Stimulated activated effector memory CD8-positive, alpha-beta T cell treated with anti-CD3 and anti-CD28 coated beads, Interleukin-12 subunit alpha, Interleukin-12 subunit beta, amount 100 ng/mL, for 72 hours (primary cell): ENCODE measurements at regions not wholly inside any gene's neighbourhood (a gene's known extent, or its start where the extent isn't known, plus 50 kb on each side); places are given as distances from the start of the nearest gene placed in this dataset.

Experiments used
- ATAC-seq: fragments of 150-1000 bp; cut with Tn5 transposase; 2 replicates; pipeline ENCODE4 v1.10.0; 2021
- DNase-seq, 2 donors: peaks; one replicate each; pipeline ENCODE4 v3.0.0; 2021 to 2022; ENCODE audit warnings: low spot score in 2 of 2
- H3K27ac Mint-ChIP-seq: one replicate; pipeline ENCODE4 v1.8.0; 2022; ENCODE audit warnings: mild to moderate bottlenecking, mixed read lengths
- H3K36me3 Mint-ChIP-seq: one replicate; pipeline ENCODE4 v1.8.0; 2022; ENCODE audit warnings: mild to moderate bottlenecking, mixed read lengths
- H3K4me1 Mint-ChIP-seq: one replicate; pipeline ENCODE4 v1.8.0; 2022; ENCODE audit warnings: mixed read lengths
- H3K4me3 Mint-ChIP-seq: one replicate; pipeline ENCODE4 v1.8.0; 2022; ENCODE audit warnings: mild to moderate bottlenecking, mixed read lengths
- H3K9me3 Mint-ChIP-seq: one replicate; pipeline ENCODE4 v1.8.0; 2022; ENCODE audit warnings: mixed read lengths

DNA sequence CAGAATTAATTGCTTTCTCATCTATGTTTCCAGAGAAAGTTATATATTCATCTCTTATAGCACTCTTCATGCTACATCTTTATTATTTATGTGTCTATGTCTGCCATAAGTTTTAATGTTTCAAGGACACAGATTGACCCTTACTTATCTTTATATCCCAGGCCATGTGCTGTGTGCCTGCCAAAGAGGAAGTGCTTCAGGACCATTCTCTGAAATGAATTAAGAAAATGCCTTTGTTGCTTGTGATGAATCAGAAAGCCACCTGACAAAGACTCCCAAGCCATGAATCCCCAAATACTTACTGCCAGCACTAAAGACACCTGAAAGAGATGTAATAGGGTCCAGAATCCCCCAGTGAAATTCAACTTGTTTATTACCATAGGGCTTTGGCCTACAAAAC, 342.1 kb upstream of the C1orf87 start:
- Mint-ChIP-seq H3K4me1 (no peaks in the 10 kb centered on the region), H3K36me3 (no peaks in the 10 kb centered on the region), H3K9me3 (peaks cover 7% of the 10 kb centered on the region), H3K27ac (no peak overlapping the region), H3K4me3 (no peak overlapping the region)
- DNase-seq (no peak), ATAC-seq (no peak)

DNA sequence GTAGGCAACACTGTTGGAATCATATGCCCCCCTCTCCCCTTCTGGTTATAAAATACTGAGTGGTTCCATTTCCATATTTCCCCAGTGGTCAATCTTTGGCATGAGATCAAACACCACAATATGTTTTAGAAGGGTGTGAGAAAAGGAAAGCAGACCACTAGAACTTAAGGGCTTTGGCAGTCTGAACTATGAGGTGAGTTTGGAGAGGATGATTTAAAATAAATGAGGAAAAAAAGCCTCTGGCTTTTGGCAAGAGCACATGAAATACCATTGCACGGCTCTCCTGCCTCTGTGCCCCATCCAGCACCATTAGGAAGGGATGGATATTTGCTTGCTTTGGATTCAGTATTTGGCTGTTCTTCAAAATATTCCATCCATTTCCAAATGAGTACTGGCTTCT, 339.5 kb upstream of the C1orf87 start:
- no peak for ATAC-seq

DNA sequence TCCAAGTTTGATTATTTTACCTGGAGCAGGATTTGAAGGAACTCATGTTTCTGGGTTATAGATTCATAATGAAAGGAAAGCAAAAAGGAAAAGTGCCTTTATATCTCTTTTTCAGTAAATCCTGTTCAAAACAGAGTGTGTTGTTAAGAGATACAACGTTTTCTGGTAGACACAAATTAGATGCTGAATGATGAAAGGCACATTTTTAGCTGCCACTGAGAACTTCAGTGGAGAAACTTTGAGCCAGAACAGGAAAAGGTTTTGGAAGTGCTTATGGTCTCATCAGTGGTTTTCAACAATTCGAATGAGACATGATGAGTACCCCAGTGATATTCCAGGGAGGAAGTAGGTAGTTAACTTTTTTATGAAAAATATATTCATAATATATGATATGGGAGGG, 338.0 kb upstream of the C1orf87 start:
- Mint-ChIP-seq H3K36me3 (no peaks in the 10 kb centered on the region), H3K27ac (no peak overlapping the region), H3K4me3 (no peak overlapping the region), H3K9me3 (peaks cover 2% of the 10 kb centered on the region), H3K4me1 (no peaks in the 10 kb centered on the region)
- ATAC-seq: no peak
- DNase-seq: no peak

More for the DNA sequence above, 339.5 kb upstream of the C1orf87 start:
- DNase-seq: no peak
- Mint-ChIP-seq H3K9me3 (peaks cover 5% of the 10 kb centered on the region), H3K4me3 (no peak overlapping the region), H3K4me1 (no peaks in the 10 kb centered on the region), H3K27ac (no peak overlapping the region), H3K36me3 (no peaks in the 10 kb centered on the region)

DNA sequence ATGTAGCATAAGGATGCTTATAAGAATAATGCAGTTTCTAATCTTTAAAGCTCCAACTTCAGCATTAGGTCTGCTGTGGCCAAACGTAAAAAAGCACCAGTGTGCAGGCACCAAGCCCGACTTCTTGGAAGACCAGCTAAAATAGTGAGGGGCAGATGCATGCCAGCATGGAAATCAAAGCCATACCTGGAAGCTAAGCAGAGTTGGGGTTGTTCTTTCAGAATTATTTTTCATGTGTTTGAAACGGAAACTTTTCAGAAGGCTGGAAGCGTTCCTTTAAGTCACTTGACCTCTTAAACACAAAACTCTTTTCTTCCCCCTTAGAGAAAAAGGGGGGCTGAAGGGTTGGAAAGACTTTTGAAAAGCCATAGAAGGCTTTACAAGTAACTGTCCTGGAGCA, 329.2 kb upstream of the C1orf87 start:
- Mint-ChIP-seq H3K4me1 (no peaks in the 10 kb centered on the region), H3K9me3 (no peaks in the 10 kb centered on the region), H3K27ac (no peak overlapping the region), H3K4me3 (no peak overlapping the region), H3K36me3 (no peaks in the 10 kb centered on the region)
- DNase-seq (no peak), ATAC-seq (no peak)

DNA sequence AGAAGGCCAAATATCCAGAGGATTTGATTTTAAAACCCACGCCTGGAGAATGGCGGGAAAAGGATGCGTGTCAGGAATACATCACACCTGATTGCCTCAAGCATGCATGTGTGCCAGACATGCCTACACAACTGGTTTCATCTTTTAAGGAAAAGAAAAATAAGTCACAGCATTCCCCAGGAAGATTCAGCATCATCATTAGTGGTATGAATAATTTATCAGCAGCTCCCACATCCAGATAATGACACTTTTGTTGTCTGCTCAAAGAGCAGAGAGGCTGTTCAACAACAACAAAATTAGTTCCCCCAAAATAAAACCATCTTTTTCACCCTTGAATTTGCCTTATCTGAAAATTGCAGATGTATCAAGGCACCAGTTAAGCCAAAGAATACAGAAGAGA, 328.6 kb upstream of the C1orf87 start:
- no peak overlapping the region for H3K4me3 Mint-ChIP-seq
- H3K9me3 Mint-ChIP-seq: no peaks in the 10 kb centered on the region

DNA sequence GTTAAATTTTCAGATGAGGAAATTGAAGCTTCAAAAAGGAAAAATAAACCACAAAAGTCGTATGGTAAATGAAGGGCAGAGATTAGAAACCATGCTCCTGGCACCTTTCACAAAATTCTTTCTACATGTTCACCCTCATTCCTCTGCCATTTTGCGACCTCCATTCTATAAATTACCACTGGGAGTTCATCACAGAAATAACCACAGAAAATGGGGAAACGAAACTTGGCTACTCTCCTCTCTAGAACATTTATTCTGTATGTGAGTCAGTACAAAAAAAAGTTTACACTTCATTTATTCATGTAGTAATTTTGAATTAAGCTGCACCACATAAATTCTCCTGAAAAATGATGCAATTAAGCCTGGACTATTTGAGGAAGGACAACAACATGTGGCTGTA, 320.9 kb upstream of the C1orf87 start:
- no peak overlapping the region for H3K27ac Mint-ChIP-seq
- DNase-seq (no peak), ATAC-seq (no peak)
- no peaks in the 10 kb centered on the region for H3K4me1 Mint-ChIP-seq
- no peak overlapping the region for H3K4me3 Mint-ChIP-seq
- H3K36me3 Mint-ChIP-seq: no peaks in the 10 kb centered on the region
- H3K9me3 Mint-ChIP-seq: no peaks in the 10 kb centered on the region

More for the DNA sequence above, 328.6 kb upstream of the C1orf87 start:
- DNase-seq (no peak), ATAC-seq (no peak)
- no peaks in the 10 kb centered on the region for H3K4me1 Mint-ChIP-seq
- no peaks in the 10 kb centered on the region for H3K36me3 Mint-ChIP-seq
- no peak overlapping the region for H3K27ac Mint-ChIP-seq

DNA sequence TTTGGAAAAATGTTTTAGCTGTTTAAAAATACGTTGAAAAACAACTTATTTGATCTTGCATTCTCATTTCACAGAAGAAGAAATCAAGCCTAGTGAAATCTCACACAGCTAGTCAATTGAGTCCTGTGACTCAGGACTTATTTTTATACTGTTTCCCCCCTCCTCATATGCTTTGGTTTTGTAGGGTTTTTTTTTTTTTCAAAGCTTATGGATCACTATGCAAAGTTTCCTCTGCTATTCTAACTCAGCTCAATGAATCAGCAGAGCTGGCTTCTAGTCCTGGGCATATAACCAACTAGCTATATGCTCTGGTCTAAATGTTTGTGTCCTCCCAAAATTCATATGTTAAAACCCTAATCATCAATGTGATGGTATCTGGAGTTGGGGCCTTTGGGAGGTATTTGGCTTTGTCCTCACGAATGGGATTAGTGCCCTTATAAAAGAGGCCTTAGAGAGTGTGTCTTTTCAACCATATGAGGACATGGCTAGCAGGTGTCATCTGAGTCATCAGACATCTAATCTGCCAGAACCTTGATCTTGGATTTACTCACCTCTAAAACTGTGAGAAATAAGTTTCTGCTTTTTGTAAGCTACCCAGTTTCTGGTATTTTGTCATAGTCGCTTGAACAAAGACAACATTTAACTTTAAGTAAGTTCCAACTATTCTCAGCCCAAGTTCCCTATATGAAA, 317.2 kb upstream of the C1orf87 start:
- Mint-ChIP-seq H3K36me3 (no peaks in the 10 kb centered on the region), H3K4me3 (no peak overlapping the region), H3K4me1 (no peaks in the 10 kb centered on the region), H3K9me3 (no peaks in the 10 kb centered on the region), H3K27ac (no peak overlapping the region)
- ATAC-seq: no peak
- no peak for DNase-seq

DNA sequence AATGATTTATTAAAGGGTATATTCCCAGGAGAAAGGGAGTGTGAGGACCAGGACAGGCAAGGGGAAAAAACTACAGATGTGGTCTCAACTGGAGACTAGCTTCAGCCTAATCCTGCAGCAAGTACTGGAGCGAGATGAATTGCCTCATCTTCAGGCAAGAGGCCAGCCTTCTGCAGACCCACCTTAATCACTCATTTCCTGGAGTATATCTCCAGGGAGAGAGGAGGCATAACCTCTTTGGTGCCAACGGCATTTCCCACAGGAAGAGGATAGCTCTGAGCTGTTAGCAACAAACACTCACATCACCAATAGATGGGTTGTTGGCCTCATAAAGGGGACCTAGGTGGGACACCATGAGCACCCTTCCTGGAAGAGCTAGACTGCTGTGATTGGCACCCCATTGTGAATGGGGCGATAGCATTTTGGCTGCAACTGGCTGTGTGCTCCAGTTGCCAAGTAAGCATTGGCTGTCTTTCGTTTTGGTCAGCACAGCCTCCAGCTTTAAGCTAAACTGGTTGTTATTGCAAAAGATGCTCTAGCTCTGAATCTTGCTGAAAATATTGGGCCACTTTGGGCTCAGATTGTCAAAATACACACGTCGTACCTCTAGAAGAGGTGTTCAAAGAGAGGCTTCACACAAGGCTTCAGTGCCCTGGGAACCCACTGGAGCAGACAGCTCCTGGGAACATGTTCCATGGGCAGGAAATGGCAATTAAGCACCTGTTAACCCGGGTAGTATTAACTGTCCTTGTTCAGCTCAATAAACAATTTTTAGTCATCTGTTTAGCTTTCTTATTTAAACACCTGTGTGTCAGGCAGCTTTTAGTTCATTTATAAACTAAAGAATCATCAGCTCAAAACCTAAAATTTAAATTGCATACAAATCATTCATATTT, 314.8 kb upstream of the C1orf87 start:
- DNase-seq (no peak), ATAC-seq (no peak)
- H3K27ac Mint-ChIP-seq: no peak overlapping the region
- no peaks in the 10 kb centered on the region for H3K36me3 Mint-ChIP-seq
- H3K4me3 Mint-ChIP-seq: no peak overlapping the region
- H3K4me1 Mint-ChIP-seq: no peaks in the 10 kb centered on the region
- peaks cover 3% of the 10 kb centered on the region for H3K9me3 Mint-ChIP-seq

DNA sequence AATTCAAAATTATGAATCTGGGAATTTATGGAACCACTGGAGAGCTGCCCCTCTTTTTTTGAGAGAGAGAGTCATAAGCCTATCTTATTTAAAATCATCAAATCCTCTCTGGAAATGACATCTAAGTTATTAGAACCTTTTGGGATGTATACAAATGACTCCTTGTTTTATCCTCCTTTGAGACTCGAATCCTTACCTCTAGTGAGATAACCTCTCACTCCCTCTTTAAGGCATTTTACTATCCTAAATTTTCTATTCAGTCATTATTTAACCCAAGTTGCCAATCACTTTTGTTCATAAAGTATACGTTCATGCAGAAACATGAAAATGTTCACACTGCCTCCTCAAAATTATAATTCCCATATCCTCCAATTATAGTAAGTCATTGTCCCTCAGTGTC, 313.6 kb upstream of the C1orf87 start:
- no peak overlapping the region for H3K27ac Mint-ChIP-seq
- no peak for ATAC-seq
- H3K4me1 Mint-ChIP-seq: no peaks in the 10 kb centered on the region
- no peak for DNase-seq
- H3K9me3 Mint-ChIP-seq: peaks cover 3% of the 10 kb centered on the region
- no peaks in the 10 kb centered on the region for H3K36me3 Mint-ChIP-seq
- H3K4me3 Mint-ChIP-seq: no peak overlapping the region

DNA sequence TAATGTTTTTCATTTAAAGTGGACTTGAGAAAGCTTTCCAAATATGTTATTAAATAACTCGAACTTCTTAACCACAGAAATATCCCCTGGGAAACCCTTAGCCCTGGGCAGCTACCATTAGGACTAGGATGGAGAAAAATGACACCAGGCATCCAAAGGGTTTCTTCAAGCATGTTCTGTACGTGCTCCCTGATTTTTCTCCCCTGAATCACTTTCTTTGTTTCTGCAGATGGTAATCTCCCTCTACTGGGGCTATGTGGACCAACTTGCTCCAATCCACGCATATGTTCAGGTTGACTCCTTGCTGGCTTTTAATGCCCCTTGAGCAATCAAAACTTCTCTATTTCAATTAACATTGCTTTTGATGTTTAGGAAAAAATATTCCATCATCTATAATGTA, 312.7 kb upstream of the C1orf87 start:
- ATAC-seq (no peak), DNase-seq (no peak)
- no peaks in the 10 kb centered on the region for H3K4me1 Mint-ChIP-seq
- H3K27ac Mint-ChIP-seq: no peak overlapping the region
- H3K36me3 Mint-ChIP-seq: no peaks in the 10 kb centered on the region
- no peak overlapping the region for H3K4me3 Mint-ChIP-seq
- peaks cover 3% of the 10 kb centered on the region for H3K9me3 Mint-ChIP-seq

- Mint-ChIP-seq H3K4me3 (no peak overlapping the region), H3K4me1 (no peaks in the 10 kb centered on the region), H3K36me3 (no peaks in the 10 kb centered on the region), H3K9me3 (peaks cover 9% of the 10 kb centered on the region), H3K27ac (no peak overlapping the region)
- DNase-seq (no peak), ATAC-seq (no peak)
Measured at GRCh38 chr1:60376196-60376595, 302.6 kb upstream of the C1orf87 start.

DNA sequence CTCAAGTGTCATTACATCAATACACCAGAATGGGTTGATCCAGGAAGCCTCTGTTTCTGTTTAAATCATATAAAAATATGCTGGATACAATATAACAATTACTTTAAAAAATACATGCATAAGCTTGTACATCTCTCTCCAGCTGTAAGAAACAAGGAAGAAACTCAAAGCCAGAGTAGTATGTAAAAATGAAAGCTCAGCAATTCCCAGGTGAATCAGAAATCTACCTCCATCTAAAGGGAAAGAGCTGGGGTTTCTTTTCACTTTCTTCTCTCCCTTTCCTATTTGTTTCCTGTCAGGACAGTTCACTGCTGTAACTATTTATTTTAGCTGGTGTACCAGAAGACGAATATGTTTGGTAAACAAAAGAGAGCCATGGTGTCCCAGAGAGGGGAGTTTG, 301.0 kb upstream of the C1orf87 start:
- H3K4me1 Mint-ChIP-seq: no peaks in the 10 kb centered on the region
- no peak overlapping the region for H3K27ac Mint-ChIP-seq
- no peak for DNase-seq
- H3K9me3 Mint-ChIP-seq: peaks cover 13% of the 10 kb centered on the region
- H3K4me3 Mint-ChIP-seq: no peak overlapping the region
- no peak for ATAC-seq
- H3K36me3 Mint-ChIP-seq: no peaks in the 10 kb centered on the region

GRCh38 chr1:60367532-60367931, 294.0 kb upstream of the C1orf87 start:
- H3K27ac Mint-ChIP-seq: no peak overlapping the region
- peaks cover 7% of the 10 kb centered on the region for H3K9me3 Mint-ChIP-seq
- no peaks in the 10 kb centered on the region for H3K36me3 Mint-ChIP-seq
- H3K4me3 Mint-ChIP-seq: no peak overlapping the region
- no peaks in the 10 kb centered on the region for H3K4me1 Mint-ChIP-seq
- ATAC-seq: no peak
- no peak for DNase-seq

- peaks cover 5% of the 10 kb centered on the region for H3K9me3 Mint-ChIP-seq
- no peaks in the 10 kb centered on the region for H3K36me3 Mint-ChIP-seq
- no peak overlapping the region for H3K27ac Mint-ChIP-seq
- no peaks in the 10 kb centered on the region for H3K4me1 Mint-ChIP-seq
- DNase-seq (no peak), ATAC-seq (no peak)
- no peak overlapping the region for H3K4me3 Mint-ChIP-seq
Measured at GRCh38 chr1:60359431-60359830, 285.9 kb upstream of the C1orf87 start.

GRCh38 chr1:60350531-60350930, 277.0 kb upstream of the C1orf87 start:
- Mint-ChIP-seq H3K4me1 (no peaks in the 10 kb centered on the region), H3K27ac (no peak overlapping the region), H3K36me3 (no peaks in the 10 kb centered on the region), H3K4me3 (no peak overlapping the region), H3K9me3 (peaks cover 5% of the 10 kb centered on the region)
- ATAC-seq: no peak
- no peak for DNase-seq

- DNase-seq (no peak), ATAC-seq (no peak)
- Mint-ChIP-seq H3K4me3 (no peak overlapping the region), H3K9me3 (peaks cover 2% of the 10 kb centered on the region), H3K27ac (no peak overlapping the region), H3K36me3 (no peaks in the 10 kb centered on the region), H3K4me1 (no peaks in the 10 kb centered on the region)
Measured at GRCh38 chr1:60348884-60349283, 275.3 kb upstream of the C1orf87 start.
